ENCODE measurements at regions not wholly inside any gene's neighbourhood (a gene's known extent, or its start where the extent isn't known, plus 50 kb on each side); places are given as distances from the start of the nearest gene placed in this dataset.

GRCh38 chr10:9709849-9710248, 1307.8 kb upstream of the CELF2 start:
- DNase-seq: no peak
- Mint-ChIP-seq H3K27ac (ENCODE audit: unreplicated experiment) (no peak overlapping the region), H3K9me3 (ENCODE audit: unreplicated experiment) (peaks cover 4% of the 10 kb centered on the region), H3K36me3 (ENCODE audit: unreplicated experiment) (peaks cover 27% of the 10 kb centered on the region), H3K4me3 (ENCODE audit: unreplicated experiment) (no peak overlapping the region), H3K4me1 (ENCODE audit: low read depth, unreplicated experiment) (no peaks in the 10 kb centered on the region), H3K27me3 (ENCODE audit: unreplicated experiment) (no peaks in the 10 kb centered on the region)
- no peak for TF ChIP-seq CTCF (IDR thresholded peaks at IDR 0.05; ENCODE audit: partially characterized antibody, unreplicated experiment)

- Mint-ChIP-seq H3K9me3 (ENCODE audit: unreplicated experiment) (peaks cover 6% of the 10 kb centered on the region), H3K4me1 (ENCODE audit: low read depth, unreplicated experiment) (no peaks in the 10 kb centered on the region), H3K4me3 (ENCODE audit: unreplicated experiment) (no peak overlapping the region), H3K36me3 (ENCODE audit: unreplicated experiment) (peaks cover 27% of the 10 kb centered on the region), H3K27me3 (ENCODE audit: unreplicated experiment) (no peaks in the 10 kb centered on the region), H3K27ac (ENCODE audit: unreplicated experiment) (no peak overlapping the region)
- DNase-seq: no peak
- no peak for TF ChIP-seq CTCF (IDR thresholded peaks at IDR 0.05; ENCODE audit: partially characterized antibody, unreplicated experiment)
Observed at GRCh38 chr10:9712393-9712792, 1305.3 kb upstream of the CELF2 start.

- no peak overlapping the region for H3K4me3 Mint-ChIP-seq (ENCODE audit: unreplicated experiment)
- peaks cover 2% of the 10 kb centered on the region for H3K9me3 Mint-ChIP-seq (ENCODE audit: unreplicated experiment)
- H3K4me1 Mint-ChIP-seq (ENCODE audit: low read depth, unreplicated experiment): no peaks in the 10 kb centered on the region
- no peaks in the 10 kb centered on the region for H3K27me3 Mint-ChIP-seq (ENCODE audit: unreplicated experiment)
- peaks cover 5% of the 10 kb centered on the region for H3K36me3 Mint-ChIP-seq (ENCODE audit: unreplicated experiment)
- no peak for DNase-seq
- no peak overlapping the region for H3K27ac Mint-ChIP-seq (ENCODE audit: unreplicated experiment)
- no peak for TF ChIP-seq CTCF (IDR thresholded peaks at IDR 0.05; ENCODE audit: partially characterized antibody, unreplicated experiment)
Observed at GRCh38 chr10:9719246-9719645, 1298.4 kb upstream of the CELF2 start.

- Mint-ChIP-seq H3K9me3 (ENCODE audit: unreplicated experiment) (no peaks in the 10 kb centered on the region), H3K4me3 (ENCODE audit: unreplicated experiment) (no peak overlapping the region)
Observed at GRCh38 chr10:9733766-9734165, 1283.9 kb upstream of the CELF2 start.

GRCh38 chr10:9734218-9734617, 1283.5 kb upstream of the CELF2 start:
- H3K9me3 Mint-ChIP-seq (ENCODE audit: unreplicated experiment): no peaks in the 10 kb centered on the region
- DNase-seq: no peak
- H3K36me3 Mint-ChIP-seq (ENCODE audit: unreplicated experiment): no peaks in the 10 kb centered on the region
- no peak overlapping the region for H3K4me3 Mint-ChIP-seq (ENCODE audit: unreplicated experiment)
- no peaks in the 10 kb centered on the region for H3K27me3 Mint-ChIP-seq (ENCODE audit: unreplicated experiment)
- no peak overlapping the region for H3K27ac Mint-ChIP-seq (ENCODE audit: unreplicated experiment)
- TF ChIP-seq CTCF (IDR thresholded peaks at IDR 0.05; ENCODE audit: partially characterized antibody, unreplicated experiment): no peak
- no peaks in the 10 kb centered on the region for H3K4me1 Mint-ChIP-seq (ENCODE audit: low read depth, unreplicated experiment)

More at GRCh38 chr10:9733766-9734165, 1283.9 kb upstream of the CELF2 start:
- H3K36me3 Mint-ChIP-seq (ENCODE audit: unreplicated experiment): no peaks in the 10 kb centered on the region
- H3K4me1 Mint-ChIP-seq (ENCODE audit: low read depth, unreplicated experiment): no peaks in the 10 kb centered on the region
- no peak for TF ChIP-seq CTCF (IDR thresholded peaks at IDR 0.05; ENCODE audit: partially characterized antibody, unreplicated experiment)
- H3K27ac Mint-ChIP-seq (ENCODE audit: unreplicated experiment): no peak overlapping the region
- H3K27me3 Mint-ChIP-seq (ENCODE audit: unreplicated experiment): no peaks in the 10 kb centered on the region
- DNase-seq: no peak
